Stomach (tissue), 8 donors: ENCODE measurements at regions not wholly inside any gene's neighbourhood (a gene's known extent, or its start where the extent isn't known, plus 50 kb on each side); places are given as distances from the start of the nearest gene placed in this dataset.
A peak's percentile ranks its signal among the peaks of the same experiment; 100 is the strongest.

ENCODE experiments used
- DNase-seq, 2 donors: peaks; one replicate each; pipeline versions ENCODE4 v3.0.0 to v3.0.0-alpha.2; 2013 to 2019
- H3K27ac ChIP-seq, 5 donors: fragments of 200-600 bp in 4 of 5; sonication (generic) in 4 of 5; one replicate each; pipeline ENCODE4 v1.5.1; 2013 to 2019; ENCODE audit warnings: mild to moderate bottlenecking in 1 of 5, moderate library complexity in 1 of 5
- H3K27me3 ChIP-seq, 3 donors: fragments of 200-600 bp; sonication (generic); one replicate each; pipeline ENCODE4 v1.5.1; 2017 to 2019; ENCODE audit warnings: mixed run types in 1 of 3
- H3K36me3 ChIP-seq, 4 donors: fragments of 200-600 bp; sonication (generic); 1 replicate in 3 of 4; 2 replicates in 1 of 4; pipeline ENCODE4 v1.5.1; 2016 to 2019
- H3K4me1 ChIP-seq, 4 donors: fragments of 200-600 bp; sonication (generic); one replicate each; pipeline ENCODE4 v1.5.1; 2016 to 2019
- H3K4me3 ChIP-seq, 4 donors: fragments of 200-600 bp; sonication (generic) in 3 of 4; one replicate each; pipeline ENCODE4 v1.5.1; 2016 to 2019; ENCODE audit warnings: mild to moderate bottlenecking in 1 of 4
- H3K9me3 ChIP-seq, 4 donors: fragments of 200-600 bp; sonication (generic); one replicate each; pipeline ENCODE4 v1.5.1; 2016 to 2019
- EP300 ChIP-seq: sonication (generic); formaldehyde crosslinking; IDR thresholded peaks from one replicate; pipeline ENCODE4 v1.6.1; 2017; ENCODE audit warnings: antibody characterized with exemption
- POLR2A ChIP-seq, 4 donors: fragments of 450-650 bp; IDR thresholded peaks; one replicate each; pipeline ENCODE4 v1.6.1; 2016; ENCODE audit warnings: antibody characterized with exemption in 4 of 4, control low read depth in 2 of 4, mild to moderate bottlenecking in 1 of 4, moderate library complexity in 1 of 4
- POLR2AphosphoS5 ChIP-seq, 3 donors: sonication (generic); formaldehyde crosslinking; IDR thresholded peaks; one replicate each; pipeline ENCODE4 v1.6.1; 2016; ENCODE audit warnings: antibody characterized with exemption in 3 of 3
- WGBS, 5 donors: extraction: QIAGEN DNeasy Blood & Tissue Kit in 3 of 5; methylation state at CpG; one replicate each; pipeline versions ENCODE4 v1.1.5 to v1.1.7; 2013 to 2018; 5-methylcytosine and 5-hydroxymethylcytosine counted together
- intact Hi-C: fragments of 100-400 bp; cut with DNase I; formaldehyde crosslinking; loops from one replicate; pipeline ENCODE4 v1.15.1; 2023; ENCODE audit warnings: low total_unique reads
- TF ChIP-seq, protein P1 (sequence below), 7 experiments: fragments of 450-650 bp in 4 of 7; fragments of 200-600 bp in 3 of 7; sonication (generic) in 3 of 7; IDR thresholded peaks; one replicate each; pipeline ENCODE4 v1.5.1; 2016 to 2019; ENCODE audit warnings: antibody characterized with exemption in 7 of 7, control low read depth in 2 of 7, mild to moderate bottlenecking in 1 of 7
- donor health status: healthy with polysubstance abuse.
- donor health status: Bipolar disorder and iron deficiency.
- donor health status: healthy.

DNA sequence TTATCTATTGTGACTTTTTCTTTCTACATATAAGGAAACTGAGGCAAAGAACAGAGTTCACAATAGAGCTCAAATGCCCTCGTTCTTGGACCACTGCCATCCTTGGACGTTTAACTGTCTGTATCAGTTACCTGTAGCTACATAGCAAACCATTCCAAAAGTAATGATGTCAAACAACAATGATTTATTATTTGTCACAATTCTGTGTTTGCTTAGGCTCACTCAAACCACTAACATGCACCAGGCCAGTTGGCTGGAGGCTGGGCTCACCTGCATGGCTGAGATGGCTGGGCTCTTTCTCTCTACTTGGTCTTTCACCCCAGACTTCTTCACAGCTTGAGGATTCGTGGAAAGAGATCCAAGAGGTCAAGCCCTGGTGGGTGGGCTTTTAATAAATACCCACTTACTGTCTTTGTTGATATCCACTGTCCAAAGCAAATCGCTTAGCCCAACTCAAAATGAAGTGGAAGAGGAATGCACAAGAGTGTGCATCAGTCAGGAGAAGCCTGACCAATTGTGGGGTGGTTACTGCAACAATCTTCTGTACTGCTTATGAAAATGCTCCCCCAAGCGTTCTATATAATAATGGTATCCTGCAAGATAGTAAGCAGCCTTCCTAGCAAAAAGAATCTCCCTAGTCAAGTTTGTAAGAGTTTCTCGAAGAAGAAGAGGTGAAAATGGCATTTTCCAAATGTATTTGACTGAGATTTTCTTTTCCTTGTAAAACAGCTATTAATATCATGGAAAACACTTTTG, 163.5 kb upstream of the NT5C1B start:
- WGBS, 5 donors: 62 to 74% (median 68%) methylated on average over 6 of the region's 6 CpGs
- Histone ChIP-seq H3K4me1 (peaks cover 0 to 25% (median 11%) of the 10 kb centered on the region in 4 donors), H3K27ac (no peak overlapping the region), H3K9me3 (no peaks in the 10 kb centered on the region), H3K4me3 (no peak overlapping the region), H3K27me3 (no peaks in the 10 kb centered on the region), H3K36me3 (no peaks in the 10 kb centered on the region)
- TF ChIP-seq, protein P1, sequence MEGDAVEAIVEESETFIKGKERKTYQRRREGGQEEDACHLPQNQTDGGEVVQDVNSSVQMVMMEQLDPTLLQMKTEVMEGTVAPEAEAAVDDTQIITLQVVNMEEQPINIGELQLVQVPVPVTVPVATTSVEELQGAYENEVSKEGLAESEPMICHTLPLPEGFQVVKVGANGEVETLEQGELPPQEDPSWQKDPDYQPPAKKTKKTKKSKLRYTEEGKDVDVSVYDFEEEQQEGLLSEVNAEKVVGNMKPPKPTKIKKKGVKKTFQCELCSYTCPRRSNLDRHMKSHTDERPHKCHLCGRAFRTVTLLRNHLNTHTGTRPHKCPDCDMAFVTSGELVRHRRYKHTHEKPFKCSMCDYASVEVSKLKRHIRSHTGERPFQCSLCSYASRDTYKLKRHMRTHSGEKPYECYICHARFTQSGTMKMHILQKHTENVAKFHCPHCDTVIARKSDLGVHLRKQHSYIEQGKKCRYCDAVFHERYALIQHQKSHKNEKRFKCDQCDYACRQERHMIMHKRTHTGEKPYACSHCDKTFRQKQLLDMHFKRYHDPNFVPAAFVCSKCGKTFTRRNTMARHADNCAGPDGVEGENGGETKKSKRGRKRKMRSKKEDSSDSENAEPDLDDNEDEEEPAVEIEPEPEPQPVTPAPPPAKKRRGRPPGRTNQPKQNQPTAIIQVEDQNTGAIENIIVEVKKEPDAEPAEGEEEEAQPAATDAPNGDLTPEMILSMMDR (IDR thresholded peaks at IDR 0.05): no peak
- TF ChIP-seq POLR2A (IDR thresholded peaks at IDR 0.05) (no peak), EP300 (no peak), POLR2AphosphoS5 (IDR thresholded peaks at IDR 0.05) (no peak)
- peak in 1 of 2 donors; percentile 19 for DNase-seq
- intact Hi-C loops: loop anchor here (5.0 kb wide), 1 partner anchor 1109 kb away; no protein-coding TSS in a partner anchor

DNA sequence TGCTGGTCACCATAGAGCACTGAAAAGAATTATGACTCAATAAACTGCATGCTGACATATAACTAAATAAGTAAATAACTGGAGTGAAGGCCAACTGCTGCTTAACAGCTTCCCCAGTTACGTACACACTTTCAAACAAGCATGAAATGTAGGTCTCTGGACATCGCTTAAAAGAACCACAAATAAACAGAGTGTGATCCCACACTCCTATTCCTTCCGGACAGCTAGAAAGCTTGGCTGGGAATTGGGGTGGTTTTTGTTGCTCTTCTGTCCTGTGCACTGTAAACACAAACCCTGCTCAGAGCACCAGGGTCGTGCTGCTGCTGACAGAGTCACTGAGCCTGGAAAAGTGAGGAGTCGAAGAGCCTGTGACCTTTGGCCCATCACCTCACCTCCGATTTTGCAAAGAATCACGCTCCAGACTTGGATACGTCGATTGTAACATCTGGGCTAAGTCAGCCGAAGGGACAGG, 162.7 kb upstream of the NT5C1B start:
- 63 to 73% (median 65%) methylated on average over 7 to 10 of the region's 10 CpGs for WGBS, 5 donors
- H3K36me3 ChIP-seq: no peaks in the 10 kb centered on the region
- DNase-seq: peak in 1 of 2 donors; percentile 59
- intact Hi-C loops: loop anchor here (5.0 kb wide), 1 partner anchor 1110 kb away; no protein-coding TSS in a partner anchor
- peak overlapping the region in 2 of 5 donors; percentile 22 to 31 for H3K27ac ChIP-seq
- no peaks in the 10 kb centered on the region for H3K9me3 ChIP-seq
- H3K4me1 ChIP-seq: peaks cover 0 to 25% (median 11%) of the 10 kb centered on the region in 4 donors
- no peak overlapping the region for H3K4me3 ChIP-seq
- TF ChIP-seq EP300 (no peak), POLR2A (IDR thresholded peaks at IDR 0.05) (no peak), POLR2AphosphoS5 (IDR thresholded peaks at IDR 0.05) (peak in 1 of 3 donors; percentile 46)
- TF ChIP-seq, protein P1 (IDR thresholded peaks at IDR 0.05): no peak
- H3K27me3 ChIP-seq: no peaks in the 10 kb centered on the region

- 55 to 73% (median 66%) methylated on average over 5 of the region's 5 CpGs for WGBS, 5 donors
- no peak for DNase-seq
- H3K36me3 ChIP-seq: no peaks in the 10 kb centered on the region
- H3K4me1 ChIP-seq: peaks cover 0 to 25% (median 11%) of the 10 kb centered on the region in 4 donors
- H3K4me3 ChIP-seq: no peak overlapping the region
- peak overlapping the region in 1 of 5 donors; percentile 31 for H3K27ac ChIP-seq
- H3K9me3 ChIP-seq: no peaks in the 10 kb centered on the region
- H3K27me3 ChIP-seq: no peaks in the 10 kb centered on the region
- intact Hi-C loops: loop anchor here (5.0 kb wide), 1 partner anchor 1111 kb away; no protein-coding TSS in a partner anchor
- TF ChIP-seq POLR2A (IDR thresholded peaks at IDR 0.05): no peak
- TF ChIP-seq, protein P1 (IDR thresholded peaks at IDR 0.05): no peak
- TF ChIP-seq POLR2AphosphoS5 (IDR thresholded peaks at IDR 0.05): no peak
- TF ChIP-seq EP300: no peak
Observed at GRCh38 chr2:18750672-18751554, 161.5 kb upstream of the NT5C1B start.

- H3K4me1 ChIP-seq: peaks cover 0 to 25% (median 11%) of the 10 kb centered on the region in 4 donors
- H3K27ac ChIP-seq: no peak overlapping the region
- no peak for TF ChIP-seq POLR2A (IDR thresholded peaks at IDR 0.05)
- TF ChIP-seq, protein P1 (IDR thresholded peaks at IDR 0.05): peak in 5 of 7 experiments; percentile 52 to 79 (median 66)
- no peak for TF ChIP-seq EP300
- WGBS, 5 donors: 0 to 3% (median 0%) methylated on average over 2 of the region's 2 CpGs
- H3K9me3 ChIP-seq: no peaks in the 10 kb centered on the region
- intact Hi-C loops: loop anchor here (5.0 to 10.0 kb wide), 3 partner anchors 225 to 1112 kb away; no protein-coding TSS in a partner anchor
- DNase-seq: peak; percentile 62 to 89
- H3K36me3 ChIP-seq: no peaks in the 10 kb centered on the region
- H3K4me3 ChIP-seq: no peak overlapping the region
- no peaks in the 10 kb centered on the region for H3K27me3 ChIP-seq
Observed at GRCh38 chr2:18749912-18750526, 160.7 kb upstream of the NT5C1B start.
